SJSA1 (cell line): ENCODE measurements at regions not wholly inside any gene's neighbourhood (a gene's known extent, or its start where the extent isn't known, plus 50 kb on each side); places are given as distances from the start of the nearest gene placed in this dataset.
"Not testable (repeated sequence)": the region's sequence is repeated elsewhere in the genome, so short reads cannot be mapped to it uniquely, and the experiment has no call there.

Experiments
- DNase-seq, 2 experiments: peaks; one replicate each; pipeline ENCODE4 v3.0.0-alpha.2; 2015 to 2020; ENCODE audit warnings: low spot score in 2 of 2, low read depth in 1 of 2
- H3K27ac ChIP-seq: fragments of 250-450 bp; sonication (Bioruptor Pico); 2 replicates; pipeline ENCODE4 v1.5.1; 2020; ENCODE audit warnings: mild to moderate bottlenecking, moderate library complexity
- H3K27me3 ChIP-seq: fragments of 250-450 bp; sonication (Bioruptor Pico); replicated peaks from 2 replicates; pipeline ENCODE4 v1.5.1; 2020; ENCODE audit warnings: mild to moderate bottlenecking, moderate library complexity
- H3K36me3 ChIP-seq: fragments of 250-450 bp; sonication (Bioruptor Pico); 2 replicates; pipeline ENCODE4 v1.5.1; 2020; ENCODE audit warnings: mild to moderate bottlenecking
- H3K4me1 ChIP-seq: fragments of 250-450 bp; sonication (Bioruptor Pico); replicated peaks from 2 replicates; pipeline ENCODE4 v1.6.1; 2021; ENCODE audit warnings: mild to moderate bottlenecking
- H3K4me3 ChIP-seq: fragments of 250-450 bp; sonication (Bioruptor Pico); 2 replicates; pipeline ENCODE4 v1.5.1; 2020; ENCODE audit warnings: mild to moderate bottlenecking
- H3K9me3 ChIP-seq: fragments of 250-450 bp; sonication (Bioruptor Pico); replicated peaks from 2 replicates; pipeline ENCODE4 v1.5.1; 2020; ENCODE audit warnings: mild to moderate bottlenecking

- not testable (repeated sequence) for H3K4me3 ChIP-seq, DNase-seq, H3K27me3 ChIP-seq, H3K9me3 ChIP-seq, H3K27ac ChIP-seq, H3K36me3 ChIP-seq
- peaks cover 15% of the 10 kb centered on the region for H3K4me1 ChIP-seq
Measured at GRCh38 chr10:46095943-46096342, 49.9 kb upstream of the MSMB start.

DNA sequence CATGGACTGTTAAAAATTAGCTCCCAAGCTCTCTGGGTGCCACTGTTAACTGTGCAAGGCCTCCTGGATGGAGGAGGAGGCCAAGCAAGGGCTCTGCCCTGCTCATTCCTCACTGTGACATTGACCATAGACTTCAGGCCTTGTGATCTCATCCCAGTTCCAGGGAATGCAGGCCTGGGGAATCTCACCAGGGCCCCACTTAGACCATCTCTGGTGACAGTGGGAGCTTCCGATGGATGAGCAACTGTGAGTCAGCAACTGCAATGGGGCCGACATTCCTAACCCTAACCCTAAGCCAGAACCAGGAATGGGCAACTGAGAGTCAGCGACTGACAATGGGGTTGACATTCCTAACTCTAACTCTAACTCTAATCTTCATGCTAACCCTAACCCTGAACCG lies 50.4 kb upstream of the MSMB start:
- Histone ChIP-seq H3K9me3 (no peaks in the 10 kb centered on the region), H3K4me1 (peaks cover 15% of the 10 kb centered on the region), H3K27me3 (no peaks in the 10 kb centered on the region), H3K4me3 (no peak overlapping the region), H3K36me3 (no peaks in the 10 kb centered on the region), H3K27ac (no peak overlapping the region)
- DNase-seq, result peak in 1 of 2 experiments; percentile 21

- Histone ChIP-seq H3K9me3 (no peaks in the 10 kb centered on the region), H3K36me3 (no peaks in the 10 kb centered on the region), H3K4me3 (no peak overlapping the region), H3K27me3 (no peaks in the 10 kb centered on the region), H3K4me1 (peaks cover 15% of the 10 kb centered on the region), H3K27ac (no peak overlapping the region)
- no peak for DNase-seq
Measured at GRCh38 chr10:46096909-46097575, 51.0 kb upstream of the MSMB start.

DNA sequence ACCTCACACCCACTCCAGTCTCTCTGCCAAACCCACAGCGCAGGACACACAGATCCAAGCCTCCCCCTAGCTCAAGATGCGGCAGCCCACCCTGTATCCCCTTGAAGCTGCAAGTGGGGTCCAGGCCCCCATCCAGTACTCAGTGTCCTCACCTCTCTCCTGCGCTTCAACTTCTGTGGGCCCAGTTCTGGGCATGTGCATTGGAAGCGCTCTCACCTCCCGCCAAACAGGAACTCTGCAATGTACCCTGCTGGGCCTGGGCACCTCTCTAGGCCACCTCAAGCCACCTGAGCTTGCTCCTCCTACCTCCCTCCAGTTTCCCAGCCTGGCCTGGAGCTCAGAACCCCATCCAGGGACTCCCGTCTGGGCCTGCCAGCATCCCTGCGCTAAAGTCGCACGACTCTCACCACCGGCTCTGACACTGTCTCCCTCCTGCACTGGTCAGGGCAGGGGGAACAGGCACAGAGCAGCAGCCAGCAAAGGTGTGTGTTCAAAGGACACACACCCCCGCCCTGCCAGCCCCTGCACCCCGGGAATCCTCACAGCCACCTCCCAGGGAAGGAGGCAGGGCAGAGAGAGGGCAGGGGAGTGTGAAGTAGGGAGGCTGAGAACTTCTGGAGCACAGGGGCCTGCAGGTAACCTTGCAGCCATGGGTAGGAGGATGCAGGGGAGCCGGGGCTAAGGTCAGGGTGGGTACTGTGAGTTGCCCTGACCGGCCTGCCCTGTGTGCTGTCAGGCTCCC lies 51.7 kb upstream of the MSMB start:
- H3K27ac ChIP-seq, result no peak overlapping the region
- H3K4me3 ChIP-seq, result no peak overlapping the region
- no peaks in the 10 kb centered on the region for H3K9me3 ChIP-seq
- H3K27me3 ChIP-seq, result no peaks in the 10 kb centered on the region
- no peaks in the 10 kb centered on the region for H3K36me3 ChIP-seq
- DNase-seq, result no peak
- peaks cover 15% of the 10 kb centered on the region for H3K4me1 ChIP-seq

DNA sequence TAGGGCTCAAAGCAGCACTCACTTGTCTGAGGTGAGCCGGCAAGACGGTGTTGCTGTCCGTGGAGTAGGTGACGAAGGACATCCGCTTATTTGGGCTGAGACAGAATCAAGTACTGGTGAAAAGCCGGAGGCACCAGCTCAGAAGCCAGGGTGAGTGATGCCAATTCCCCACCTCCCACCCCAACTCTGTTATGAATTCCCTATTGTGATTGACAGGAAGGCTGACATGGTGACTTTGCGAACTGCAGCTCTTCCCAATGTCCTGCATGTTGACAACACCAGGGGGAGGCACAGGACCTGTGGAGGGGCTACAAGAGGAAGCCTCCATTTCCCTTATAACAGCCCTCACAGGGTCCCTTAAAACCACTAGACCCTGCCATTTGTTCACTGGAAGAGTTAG lies 52.3 kb upstream of the MSMB start:
- H3K27me3 ChIP-seq, result no peaks in the 10 kb centered on the region
- no peaks in the 10 kb centered on the region for H3K9me3 ChIP-seq
- H3K4me3 ChIP-seq, result no peak overlapping the region
- no peaks in the 10 kb centered on the region for H3K36me3 ChIP-seq
- H3K27ac ChIP-seq, result no peak overlapping the region
- DNase-seq, result no peak
- H3K4me1 ChIP-seq, result peaks cover 15% of the 10 kb centered on the region

GRCh38 chr10:46098925-46099324 lies 52.9 kb upstream of the MSMB start:
- H3K27me3 ChIP-seq, H3K4me3 ChIP-seq, H3K27ac ChIP-seq, DNase-seq, H3K9me3 ChIP-seq, H3K36me3 ChIP-seq: not testable (repeated sequence)
- H3K4me1 ChIP-seq, result peaks cover 15% of the 10 kb centered on the region

- no peak for DNase-seq
- H3K9me3 ChIP-seq, result no peaks in the 10 kb centered on the region
- H3K36me3 ChIP-seq, result no peaks in the 10 kb centered on the region
- H3K27me3 ChIP-seq, result no peaks in the 10 kb centered on the region
- peaks cover 9% of the 10 kb centered on the region for H3K4me1 ChIP-seq
- no peak overlapping the region for H3K4me3 ChIP-seq
- H3K27ac ChIP-seq, result no peak overlapping the region
Measured at GRCh38 chr10:46104071-46104585, 58.1 kb upstream of the MSMB start.

DNA sequence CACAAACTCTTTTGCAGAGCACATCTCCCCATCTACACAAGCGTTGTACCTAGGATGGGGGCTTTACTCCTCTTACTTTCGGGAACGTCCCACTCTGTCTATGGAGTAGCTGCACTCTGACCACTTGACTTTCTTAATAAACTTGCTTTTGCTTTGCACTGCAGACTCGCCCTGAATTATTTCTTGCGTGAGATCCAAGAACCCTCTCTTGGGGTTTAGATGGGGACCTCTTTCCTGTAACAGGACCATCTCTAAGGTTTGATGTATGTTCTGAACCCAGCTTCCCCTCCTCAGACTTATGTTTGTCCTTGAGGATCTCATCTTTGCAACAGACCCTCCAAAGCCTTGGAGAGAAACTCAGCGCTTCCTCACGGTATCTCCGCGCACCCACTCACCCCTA lies 59.3 kb upstream of the MSMB start:
- not testable (repeated sequence) for H3K27me3 ChIP-seq, H3K4me1 ChIP-seq, H3K9me3 ChIP-seq, DNase-seq, H3K36me3 ChIP-seq, H3K4me3 ChIP-seq, H3K27ac ChIP-seq

- H3K36me3 ChIP-seq, result not testable (repeated sequence)
Measured at GRCh38 chr10:46105856-46106409, 59.9 kb upstream of the MSMB start.

GRCh38 chr10:46106410-46107255 lies 60.6 kb upstream of the MSMB start:
- Histone ChIP-seq H3K4me3 (peak overlapping the region; percentile 42), H3K27ac (no peak overlapping the region), H3K36me3 (no peaks in the 10 kb centered on the region), H3K27me3 (no peaks in the 10 kb centered on the region), H3K4me1 (peaks cover 9% of the 10 kb centered on the region), H3K9me3 (no peaks in the 10 kb centered on the region)
- DNase-seq, result peak; percentile 73 to 82

More at GRCh38 chr10:46105856-46106409, 59.9 kb upstream of the MSMB start:
- peak overlapping the region; percentile 42 for H3K4me3 ChIP-seq
- not testable (repeated sequence) for H3K27ac ChIP-seq, H3K27me3 ChIP-seq, H3K9me3 ChIP-seq, DNase-seq, H3K4me1 ChIP-seq

- not testable (repeated sequence) for H3K4me3 ChIP-seq, H3K27me3 ChIP-seq, H3K4me1 ChIP-seq
Measured at GRCh38 chr10:46108158-46108499, 62.1 kb upstream of the MSMB start.

GRCh38 chr10:46154271-46154670 lies 108.2 kb upstream of the MSMB start:
- not testable (repeated sequence) for H3K27me3 ChIP-seq, H3K36me3 ChIP-seq, H3K9me3 ChIP-seq, H3K4me3 ChIP-seq, H3K27ac ChIP-seq, DNase-seq, H3K4me1 ChIP-seq

More at GRCh38 chr10:46108158-46108499, 62.1 kb upstream of the MSMB start:
- not testable (repeated sequence) for DNase-seq, H3K36me3 ChIP-seq, H3K9me3 ChIP-seq, H3K27ac ChIP-seq

GRCh38 chr10:46154683-46155082 lies 108.6 kb upstream of the MSMB start:
- H3K27me3 ChIP-seq, H3K4me3 ChIP-seq, H3K36me3 ChIP-seq, H3K9me3 ChIP-seq, H3K27ac ChIP-seq, H3K4me1 ChIP-seq, DNase-seq: not testable (repeated sequence)

DNA sequence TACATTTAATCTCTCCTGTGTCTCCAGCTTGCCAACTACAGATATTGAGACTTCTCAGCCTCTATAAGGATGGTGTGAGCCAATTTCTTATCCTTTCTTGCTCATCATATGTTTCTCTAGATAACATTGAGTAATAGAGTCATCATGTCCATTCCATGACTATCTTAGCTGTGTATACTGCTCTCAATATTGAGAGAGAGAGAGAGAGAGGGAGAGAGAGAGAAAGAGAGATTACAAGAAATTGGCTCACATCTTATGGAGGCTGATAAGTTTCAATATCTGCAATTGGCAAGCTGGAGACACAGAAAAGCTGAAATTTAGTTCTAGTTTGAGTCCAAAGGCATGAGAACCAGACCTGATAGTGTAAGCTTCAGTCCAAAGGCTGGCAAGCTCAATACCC lies 110.8 kb upstream of the MSMB start:
- H3K36me3 ChIP-seq, H3K27me3 ChIP-seq, H3K4me3 ChIP-seq, DNase-seq, H3K9me3 ChIP-seq, H3K4me1 ChIP-seq, H3K27ac ChIP-seq: not testable (repeated sequence)
